RWPE2 (cell line): ENCODE measurements at regions not wholly inside any gene's neighbourhood (a gene's known extent, or its start where the extent isn't known, plus 50 kb on each side); places are given as distances from the start of the nearest gene placed in this dataset.

Experiments
- ATAC-seq: fragments of 200-7000 bp; cut with Tn5 transposase; 3 replicates; pipeline ENCODE4 v1.9.1; 2021; ENCODE audit warnings: low read depth
- DNase-seq: peaks from one replicate; pipeline ENCODE4 v3.0.0-alpha.2; 2020; ENCODE audit warnings: low spot score
- H3K27ac ChIP-seq: fragments of 450-650 bp; 2 replicates; pipeline ENCODE4 v1.5.1; 2017; ENCODE audit warnings: mild to moderate bottlenecking; ENCODE audit not compliant: poor library complexity, severe bottlenecking
- H3K27me3 ChIP-seq: fragments of 250-450 bp; sonication (Bioruptor Pico); 2 replicates; pipeline ENCODE4 v1.5.1; 2021; ENCODE audit warnings: mild to moderate bottlenecking, moderate library complexity; ENCODE audit not compliant: insufficient read depth, poor library complexity, severe bottlenecking
- H3K36me3 ChIP-seq: fragments of 250-450 bp; sonication (Bioruptor Pico); 2 replicates; pipeline ENCODE4 v1.5.1; 2020; ENCODE audit warnings: low read depth, mild to moderate bottlenecking, moderate library complexity
- H3K4me1 ChIP-seq: fragments of 250-450 bp; sonication (Bioruptor Pico); 2 replicates; pipeline ENCODE4 v1.5.1; 2021; ENCODE audit warnings: mild to moderate bottlenecking, moderate library complexity; ENCODE audit not compliant: insufficient read depth, poor library complexity, severe bottlenecking
- H3K4me3 ChIP-seq: fragments of 250-450 bp; sonication (Bioruptor Pico); 2 replicates; pipeline ENCODE4 v1.5.1; 2021; ENCODE audit warnings: mild to moderate bottlenecking, moderate library complexity; ENCODE audit not compliant: severe bottlenecking
- H3K9me3 ChIP-seq: fragments of 250-450 bp; sonication (Bioruptor Pico); 2 replicates; pipeline ENCODE4 v1.5.1; 2021; ENCODE audit warnings: mild to moderate bottlenecking, moderate library complexity; ENCODE audit not compliant: severe bottlenecking
- TF ChIP-seq, protein P1 (sequence below): fragments of 450-650 bp; IDR thresholded peaks from one replicate; pipeline ENCODE4 v1.5.1; 2017; ENCODE audit warnings: mild to moderate bottlenecking, moderate library complexity; ENCODE audit not compliant: poor library complexity, severe bottlenecking

DNA sequence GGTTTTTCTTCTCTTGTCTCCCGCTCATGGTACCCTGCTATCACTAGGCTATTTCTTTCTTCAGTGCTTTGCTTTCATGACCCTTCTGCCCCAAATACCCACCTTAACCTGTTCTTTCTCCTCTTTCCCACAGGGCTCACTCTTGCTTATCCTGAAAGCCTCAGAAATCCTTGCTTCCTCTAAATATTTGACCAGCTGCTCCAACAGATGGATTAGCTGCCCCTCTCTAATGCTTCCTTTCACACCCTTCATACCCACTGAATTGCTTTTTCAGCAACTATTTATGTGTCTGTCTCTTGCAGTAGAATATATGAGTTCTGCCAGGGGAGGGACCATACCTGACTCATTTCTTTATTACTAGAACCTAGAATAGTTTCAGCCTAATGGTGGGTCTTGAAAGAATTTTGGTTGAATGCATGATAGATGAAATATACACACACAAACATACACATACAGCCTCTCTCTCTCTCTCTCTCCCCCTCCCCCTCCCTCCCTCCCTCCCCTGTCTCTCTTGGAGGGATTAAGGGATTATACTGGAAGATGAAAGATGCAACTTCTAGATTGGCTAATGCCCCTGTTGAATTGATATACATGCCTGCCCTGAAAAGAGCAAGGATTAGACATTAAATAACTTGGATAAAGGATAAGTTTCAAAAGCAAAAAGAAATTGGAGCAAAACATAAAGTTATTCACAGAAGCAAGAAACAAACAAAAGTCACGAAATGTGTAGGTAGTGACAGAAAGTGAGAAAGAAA, 95.0 kb upstream of the GADL1 start:
- Histone ChIP-seq H3K9me3 (no peaks in the 10 kb centered on the region), H3K27ac (no peak overlapping the region), H3K4me3 (no peak overlapping the region), H3K27me3 (no peaks in the 10 kb centered on the region), H3K36me3 (no peaks in the 10 kb centered on the region), H3K4me1 (no peaks in the 10 kb centered on the region)
- DNase-seq (no peak), ATAC-seq (no peak)
- TF ChIP-seq, protein P1, sequence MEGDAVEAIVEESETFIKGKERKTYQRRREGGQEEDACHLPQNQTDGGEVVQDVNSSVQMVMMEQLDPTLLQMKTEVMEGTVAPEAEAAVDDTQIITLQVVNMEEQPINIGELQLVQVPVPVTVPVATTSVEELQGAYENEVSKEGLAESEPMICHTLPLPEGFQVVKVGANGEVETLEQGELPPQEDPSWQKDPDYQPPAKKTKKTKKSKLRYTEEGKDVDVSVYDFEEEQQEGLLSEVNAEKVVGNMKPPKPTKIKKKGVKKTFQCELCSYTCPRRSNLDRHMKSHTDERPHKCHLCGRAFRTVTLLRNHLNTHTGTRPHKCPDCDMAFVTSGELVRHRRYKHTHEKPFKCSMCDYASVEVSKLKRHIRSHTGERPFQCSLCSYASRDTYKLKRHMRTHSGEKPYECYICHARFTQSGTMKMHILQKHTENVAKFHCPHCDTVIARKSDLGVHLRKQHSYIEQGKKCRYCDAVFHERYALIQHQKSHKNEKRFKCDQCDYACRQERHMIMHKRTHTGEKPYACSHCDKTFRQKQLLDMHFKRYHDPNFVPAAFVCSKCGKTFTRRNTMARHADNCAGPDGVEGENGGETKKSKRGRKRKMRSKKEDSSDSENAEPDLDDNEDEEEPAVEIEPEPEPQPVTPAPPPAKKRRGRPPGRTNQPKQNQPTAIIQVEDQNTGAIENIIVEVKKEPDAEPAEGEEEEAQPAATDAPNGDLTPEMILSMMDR = no peak

DNA sequence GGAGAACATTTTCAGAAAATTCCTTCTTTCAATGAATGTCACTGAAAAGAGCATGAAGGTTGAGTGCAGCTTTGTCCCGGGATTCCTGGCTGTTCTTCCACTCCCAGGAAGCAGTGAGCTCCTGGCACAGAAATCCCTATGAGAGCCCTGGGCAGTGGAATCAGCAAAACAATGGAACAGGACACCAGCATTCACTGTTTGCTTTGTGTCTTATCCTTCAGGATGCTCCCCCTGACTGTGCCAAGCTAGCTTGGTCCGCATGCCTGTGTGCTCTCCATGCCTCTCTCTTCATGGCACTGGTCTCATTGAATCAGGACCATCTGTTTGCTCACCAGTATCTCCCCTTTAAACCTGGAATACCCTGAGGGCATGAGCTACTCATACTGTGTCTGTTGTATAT, 102.0 kb upstream of the GADL1 start:
- DNase-seq (no peak), ATAC-seq (no peak)
- H3K27me3 ChIP-seq = no peaks in the 10 kb centered on the region
- no peak overlapping the region for H3K27ac ChIP-seq
- TF ChIP-seq, protein P1 = no peak
- H3K4me1 ChIP-seq = no peaks in the 10 kb centered on the region
- H3K36me3 ChIP-seq = no peaks in the 10 kb centered on the region
- no peaks in the 10 kb centered on the region for H3K9me3 ChIP-seq
- no peak overlapping the region for H3K4me3 ChIP-seq

DNA sequence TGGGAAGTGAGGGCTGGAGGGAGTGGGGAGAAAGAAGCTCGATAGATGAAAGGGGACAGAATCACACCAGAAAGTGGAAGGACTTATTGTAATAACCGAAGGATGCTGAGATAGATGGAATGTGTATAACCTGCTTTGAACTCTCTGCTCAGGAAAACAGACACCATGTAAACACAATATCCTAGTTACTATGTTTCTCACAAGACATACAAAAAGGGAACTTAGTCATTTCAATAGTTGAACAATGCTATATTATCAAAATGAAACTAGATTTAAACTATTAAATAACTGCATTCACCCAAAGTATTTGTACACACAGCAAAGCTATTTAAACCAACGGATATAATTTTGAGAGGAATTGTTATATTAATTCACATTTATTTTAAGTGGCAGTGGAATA, 108.3 kb upstream of the GADL1 start:
- no peak for DNase-seq
- Histone ChIP-seq H3K9me3 (no peaks in the 10 kb centered on the region), H3K36me3 (no peaks in the 10 kb centered on the region), H3K4me1 (no peaks in the 10 kb centered on the region), H3K27ac (no peak overlapping the region), H3K4me3 (no peak overlapping the region), H3K27me3 (no peaks in the 10 kb centered on the region)
- TF ChIP-seq, protein P1 = no peak
- no peak for ATAC-seq

DNA sequence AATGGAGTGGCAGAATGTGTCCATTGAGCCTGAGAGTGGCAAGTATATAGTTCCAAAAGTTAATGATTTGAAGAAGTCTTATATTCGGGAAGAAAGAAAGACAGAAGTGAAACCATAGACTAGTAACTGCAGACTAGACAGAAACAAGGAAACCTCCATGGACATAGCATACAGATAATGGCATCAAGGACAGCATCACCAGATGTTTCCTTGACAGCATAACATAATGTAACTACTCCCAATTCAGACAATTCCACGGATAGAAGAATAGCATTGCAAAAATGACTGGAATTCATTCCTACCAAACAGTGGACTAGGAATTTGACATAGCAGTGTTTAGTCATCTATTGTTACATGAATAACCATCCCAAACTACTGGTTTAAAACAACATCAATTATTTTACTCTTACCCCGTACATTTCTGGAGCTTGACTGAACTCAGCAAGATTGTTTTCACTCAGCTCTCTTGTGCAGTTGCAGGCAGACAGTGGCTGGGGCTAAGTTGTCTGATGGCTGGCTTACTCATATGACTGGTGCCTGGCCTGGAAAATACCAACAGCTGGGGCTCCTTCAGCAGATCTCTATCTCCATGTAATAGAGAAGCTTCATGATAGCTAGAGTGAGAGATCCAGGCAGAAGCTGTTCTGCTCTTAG, 109.7 kb upstream of the GADL1 start:
- peak; percentile 48 for DNase-seq
- no peaks in the 10 kb centered on the region for H3K9me3 ChIP-seq
- H3K36me3 ChIP-seq = no peaks in the 10 kb centered on the region
- ATAC-seq = peak; percentile 80
- no peaks in the 10 kb centered on the region for H3K27me3 ChIP-seq
- TF ChIP-seq, protein P1 = no peak
- peaks cover 7% of the 10 kb centered on the region for H3K4me1 ChIP-seq
- no peak overlapping the region for H3K4me3 ChIP-seq
- peak overlapping the region; percentile 48 for H3K27ac ChIP-seq

DNA sequence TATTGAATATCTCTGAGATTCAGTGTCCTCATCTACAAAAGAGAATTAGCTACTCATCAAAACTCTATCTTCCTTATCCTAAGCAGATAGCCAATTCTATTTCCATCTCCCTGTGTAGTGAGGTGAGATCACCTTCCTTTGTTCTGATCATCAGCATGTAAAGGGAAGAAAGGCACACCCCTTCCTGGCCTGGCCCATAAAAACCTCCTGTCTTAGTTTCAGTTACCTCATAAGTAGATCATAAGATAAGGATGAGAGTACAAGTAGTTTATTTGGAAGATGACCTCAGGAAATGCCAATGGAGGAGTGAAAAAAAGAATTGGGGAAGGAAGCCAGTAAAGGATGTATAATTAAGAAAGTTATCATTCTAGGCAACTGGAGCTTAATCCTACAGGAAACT, 114.5 kb upstream of the GADL1 start:
- Histone ChIP-seq H3K27ac (peak overlapping the region; percentile 68), H3K9me3 (no peaks in the 10 kb centered on the region), H3K36me3 (no peaks in the 10 kb centered on the region), H3K4me3 (no peak overlapping the region), H3K4me1 (peaks cover 32% of the 10 kb centered on the region), H3K27me3 (no peaks in the 10 kb centered on the region)
- TF ChIP-seq, protein P1 = no peak
- DNase-seq (no peak), ATAC-seq (peak; percentile 76)
